DMS153 treated with DMSO at 0.1 percent for 48 hours (cell line): ENCODE measurements at regions not wholly inside any gene's neighbourhood (a gene's known extent, or its start where the extent isn't known, plus 50 kb on each side); places are given as distances from the start of the nearest gene placed in this dataset.
"Not testable (repeated sequence)": the region's sequence is repeated elsewhere in the genome, so short reads cannot be mapped to it uniquely, and the experiment has no call there.

Source experiments
- DNase-seq: peaks from one replicate; lab custom pipeline; 2025; ENCODE audit not compliant: unreplicated experiment; lab: John Stamatoyannopoulos, UW

DNA sequence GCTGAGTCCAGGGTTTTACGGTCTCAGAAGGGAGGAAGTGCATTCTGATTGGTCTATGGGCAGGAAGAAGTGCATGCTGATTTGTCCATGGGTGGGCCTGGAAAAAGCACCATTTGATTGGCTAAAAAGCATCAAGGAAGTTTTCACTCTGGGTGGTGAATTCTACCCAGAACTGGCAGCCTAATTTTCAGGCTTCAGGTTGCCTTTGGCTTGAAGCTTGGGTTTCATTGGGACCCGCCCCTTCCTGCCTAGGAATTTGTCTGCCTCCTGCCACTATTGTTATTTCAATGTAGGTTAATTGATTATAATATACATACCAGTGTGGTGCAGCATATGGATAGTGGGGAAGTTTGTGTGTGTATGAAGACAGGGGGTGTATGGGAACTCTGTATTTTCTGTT is 1355.9 kb downstream of the SI start:
- no peak for DNase-seq

GRCh38 chr3:163721596-163721995 is 1356.7 kb downstream of the SI start:
- no peak for DNase-seq

DNA sequence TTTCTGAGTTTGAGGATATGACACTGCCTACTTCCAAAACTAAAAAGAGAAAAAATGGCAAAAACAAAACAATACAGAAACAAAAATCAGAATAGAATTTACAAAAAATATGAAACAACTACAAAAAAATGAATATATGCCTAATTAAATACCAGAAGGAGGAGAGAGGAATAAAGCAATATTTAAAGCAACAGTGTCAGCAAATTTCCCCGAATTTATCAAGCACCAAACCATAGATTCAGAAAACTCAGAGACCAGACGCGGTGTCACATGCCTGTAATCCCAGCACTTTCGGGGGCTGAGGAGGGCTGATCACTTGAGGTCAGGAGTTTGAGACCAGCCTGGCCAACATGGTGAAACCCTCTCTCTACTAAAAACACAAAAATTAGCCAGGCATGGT is 1360.9 kb downstream of the SI start:
- no peak for DNase-seq

DNA sequence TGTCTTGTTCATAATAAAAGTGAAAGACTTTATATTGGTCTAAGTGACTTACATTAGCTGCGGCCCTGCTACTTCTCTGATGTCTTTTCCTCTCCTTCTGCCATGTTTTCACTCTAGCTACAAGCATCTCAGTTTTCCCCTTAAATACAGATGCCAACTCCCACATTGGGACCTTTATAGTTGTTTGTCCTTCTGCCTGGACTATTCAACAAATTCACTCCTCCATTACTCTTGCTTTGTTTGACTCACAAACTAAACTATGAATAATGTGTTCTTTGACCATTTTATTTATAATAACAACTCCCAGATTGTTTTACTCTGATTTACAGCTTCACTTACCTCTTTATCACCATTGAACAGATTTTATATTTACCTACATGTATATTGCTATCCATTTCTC is 1369.9 kb downstream of the SI start:
- no peak for DNase-seq

GRCh38 chr3:163707659-163708058 is 1370.6 kb downstream of the SI start:
- DNase-seq, result no peak

- DNase-seq, result not testable (repeated sequence)
Observed at GRCh38 chr3:163698221-163698620, 1380.1 kb downstream of the SI start.

GRCh38 chr3:163692494-163692893 is 1385.8 kb downstream of the SI start:
- DNase-seq, result no peak

DNA sequence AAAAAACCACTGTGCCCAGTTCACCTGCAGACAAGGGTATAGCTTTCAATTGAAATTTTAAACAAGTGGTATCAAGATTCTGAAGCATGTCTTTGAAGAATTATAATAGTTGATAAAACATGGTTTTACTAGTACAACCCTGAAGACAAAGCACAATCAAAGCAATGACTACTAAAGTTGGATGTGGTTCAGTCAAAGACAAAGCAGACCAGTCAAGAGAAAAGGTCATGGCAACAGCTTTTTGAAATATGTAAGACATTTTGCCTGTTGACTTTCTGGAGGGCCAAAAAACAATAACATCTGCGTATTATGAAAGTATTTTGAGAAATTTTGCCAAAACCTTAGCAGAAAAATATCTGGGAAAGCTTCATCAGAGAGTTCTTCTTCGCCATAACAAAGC is 1393.6 kb downstream of the SI start:
- no peak for DNase-seq

GRCh38 chr3:163672954-163673353 is 1405.3 kb downstream of the SI start:
- no peak for DNase-seq

DNA sequence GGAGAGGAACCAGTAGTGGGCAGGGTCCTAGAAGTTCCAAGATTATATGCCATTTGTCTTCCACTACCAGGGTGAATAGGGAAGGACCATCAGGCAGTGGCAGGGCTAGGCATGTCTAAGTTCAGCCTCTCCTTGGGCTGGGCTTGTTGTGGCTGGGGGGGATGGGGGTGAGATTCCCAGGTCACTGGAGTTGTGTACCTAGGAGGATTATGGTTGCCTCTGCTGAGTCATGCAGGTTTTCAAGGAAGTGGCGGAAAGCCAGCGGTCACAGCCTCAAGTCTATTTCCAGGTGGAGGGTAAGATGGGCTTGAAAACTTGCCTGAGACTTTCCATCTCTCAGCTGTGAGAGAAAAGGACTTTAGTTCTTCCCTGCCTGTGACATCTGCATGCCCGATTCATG is 1407.1 kb downstream of the SI start:
- no peak for DNase-seq

DNA sequence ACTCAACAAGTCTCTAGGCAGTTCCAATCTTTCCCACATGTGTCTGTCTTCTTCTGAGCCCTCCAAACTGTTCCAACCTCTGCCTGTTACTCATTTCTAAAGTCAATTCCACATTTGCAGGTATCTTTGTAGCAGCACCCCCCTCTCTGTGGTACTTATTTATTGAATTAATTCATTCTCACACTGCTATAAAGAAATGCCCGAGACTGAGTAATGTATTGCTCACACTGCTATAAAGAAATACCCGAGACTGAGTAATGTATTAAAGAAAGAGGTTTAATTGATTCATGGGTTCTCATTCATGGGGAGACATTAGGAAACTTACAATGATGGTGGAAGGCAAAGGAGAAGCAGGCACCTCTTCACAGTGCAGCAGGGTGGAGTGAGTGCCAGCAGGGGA is 1413.8 kb downstream of the SI start:
- DNase-seq, result no peak

DNA sequence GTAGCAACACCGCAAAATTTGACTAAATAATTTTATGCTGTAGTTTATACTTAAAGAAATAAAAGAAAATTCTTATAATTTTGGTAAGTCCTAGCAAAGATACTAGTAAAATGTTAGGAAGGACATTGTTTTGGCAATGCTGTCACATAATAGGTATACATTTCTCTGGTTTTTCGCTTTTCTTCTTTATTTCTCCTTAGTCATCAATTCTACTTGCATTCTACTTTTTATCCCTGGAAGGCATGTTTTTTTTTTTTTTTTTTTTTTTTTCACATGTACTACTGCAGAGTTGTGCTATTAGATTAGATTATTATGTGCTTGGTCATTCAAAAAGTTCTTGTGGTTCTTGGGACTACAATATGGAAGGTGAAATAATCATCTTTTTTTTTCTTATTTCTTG is 1421.2 kb downstream of the SI start:
- no peak for DNase-seq

- no peak for DNase-seq
Observed at GRCh38 chr3:163655021-163655420, 1423.3 kb downstream of the SI start.

DNA sequence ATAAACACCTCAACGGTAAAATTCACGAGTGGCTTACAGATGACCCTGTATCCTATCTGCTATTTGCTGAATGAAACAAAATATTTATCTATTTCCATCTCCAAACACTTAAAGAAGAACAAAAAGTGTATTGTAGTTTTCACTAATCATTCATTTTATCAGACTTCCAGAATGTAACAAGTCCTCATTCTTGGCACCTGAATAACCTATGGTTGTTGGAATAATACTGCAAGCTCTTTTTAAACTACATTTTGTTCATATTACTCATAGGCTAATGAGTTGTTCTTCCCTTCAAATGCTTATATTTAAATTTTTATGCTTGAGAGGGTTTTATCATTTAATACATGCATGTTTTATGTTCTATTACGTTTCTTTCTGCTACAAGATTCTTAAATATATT is 1434.1 kb downstream of the SI start:
- no peak for DNase-seq

- DNase-seq, result no peak
Observed at GRCh38 chr3:163632722-163633121, 1445.6 kb downstream of the SI start.

DNA sequence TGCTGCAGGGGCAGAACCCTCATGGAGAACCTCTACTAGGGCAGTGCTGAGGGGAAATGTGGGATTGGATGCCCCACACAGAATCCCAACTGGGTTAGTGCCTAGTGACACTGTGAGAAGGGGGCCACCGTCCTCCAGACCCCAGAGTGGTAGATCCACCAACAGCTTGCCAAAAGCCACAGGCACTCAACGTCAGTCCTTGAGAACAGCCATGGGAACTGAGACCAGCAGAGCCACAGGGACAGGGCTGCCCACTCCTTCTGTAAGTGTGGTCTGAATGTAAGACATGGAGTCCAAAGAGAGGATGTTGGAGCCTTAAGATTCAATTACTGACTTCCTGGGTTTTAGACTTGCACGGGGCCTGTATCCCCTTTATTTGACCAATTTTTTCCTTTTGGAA is 1451.5 kb downstream of the SI start:
- no peak for DNase-seq

- DNase-seq, result no peak
Observed at GRCh38 chr3:163622384-163622783, 1455.9 kb downstream of the SI start.

GRCh38 chr3:163614886-163615285 is 1463.4 kb downstream of the SI start:
- DNase-seq, result no peak

DNA sequence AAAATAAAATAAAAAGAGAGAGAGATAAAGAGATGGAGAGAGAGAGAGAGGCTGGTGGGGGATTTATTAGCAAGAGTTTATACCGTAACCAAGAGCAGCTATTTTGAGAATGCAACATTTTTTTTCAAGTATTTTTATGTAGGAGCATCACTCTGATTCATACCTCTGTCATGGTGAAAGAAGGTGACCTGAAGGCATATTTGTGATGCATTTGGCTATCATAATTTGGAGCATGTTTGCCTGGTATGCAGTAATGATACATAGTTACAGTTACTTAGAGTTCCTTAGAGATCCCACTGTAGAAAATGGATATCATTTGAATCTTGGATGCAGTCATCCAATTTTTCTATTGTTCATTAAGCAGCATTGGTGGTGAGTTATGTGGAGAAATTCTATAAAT is 1472.4 kb downstream of the SI start:
- no peak for DNase-seq

DNA sequence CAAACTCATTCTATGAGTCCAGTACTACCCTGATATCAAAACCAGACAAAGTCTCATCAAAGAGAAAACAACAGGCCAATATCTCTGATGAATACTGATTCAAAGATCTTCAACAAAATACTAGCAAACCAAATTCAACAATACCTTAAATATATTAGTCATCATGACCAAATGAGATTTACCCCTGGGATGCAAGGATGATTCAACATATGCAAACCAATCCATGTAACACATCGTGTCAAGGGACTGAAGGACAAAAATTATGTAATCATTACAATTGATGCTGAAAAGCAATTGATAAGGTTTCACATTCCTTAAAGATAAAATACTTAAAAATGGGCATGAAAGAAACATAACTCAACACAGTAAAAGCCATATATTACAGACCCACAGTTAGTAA is 1476.9 kb downstream of the SI start:
- DNase-seq, result no peak

GRCh38 chr3:163587342-163587741 is 1491.0 kb downstream of the SI start:
- no peak for DNase-seq

GRCh38 chr3:163582967-163583366 is 1495.3 kb downstream of the SI start:
- no peak for DNase-seq

DNA sequence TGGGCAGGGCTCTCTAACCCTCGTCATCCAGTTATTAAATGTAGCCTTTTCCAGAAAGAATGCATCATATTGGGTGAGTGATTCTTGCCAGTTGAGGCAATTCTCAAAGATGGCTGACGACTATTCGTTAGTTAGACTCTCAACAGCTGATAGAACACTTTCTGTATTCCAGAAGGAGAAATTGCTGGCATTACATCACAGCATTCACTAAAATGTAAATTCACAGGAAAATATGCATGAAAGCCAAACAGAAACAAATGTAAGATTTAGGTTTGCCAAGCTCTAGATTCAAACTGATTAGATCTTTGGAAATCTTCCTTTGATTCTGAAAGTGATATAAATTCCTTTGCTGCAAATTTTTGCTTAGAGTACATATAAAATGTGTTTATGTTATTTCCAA is 1501.0 kb downstream of the SI start:
- no peak for DNase-seq

DNA sequence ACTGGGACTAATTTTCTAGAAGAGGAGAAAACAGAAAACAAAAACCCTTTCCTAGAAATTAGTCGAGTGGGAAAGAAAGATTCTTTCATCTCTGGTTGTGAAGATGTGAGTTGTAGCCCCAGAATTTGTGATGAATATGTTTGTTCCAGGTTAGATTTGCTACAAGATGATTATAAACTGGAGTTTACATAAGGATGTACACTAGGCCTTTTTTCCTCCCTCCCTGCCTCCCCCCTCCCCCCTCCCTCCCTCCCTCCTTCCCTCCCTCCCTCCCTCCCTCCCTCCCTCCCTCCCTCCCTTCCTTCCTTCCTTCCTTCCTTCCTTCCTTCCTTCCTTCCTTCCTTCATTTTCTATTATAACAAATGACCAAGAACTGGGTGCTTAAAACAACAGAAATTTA is 1502.0 kb downstream of the SI start:
- DNase-seq, result no peak
